Suprapubic skin (tissue), 4 donors: ENCODE measurements at regions not wholly inside any gene's neighbourhood (a gene's known extent, or its start where the extent isn't known, plus 50 kb on each side); places are given as distances from the start of the nearest gene placed in this dataset.

ENCODE experiments used
- CTCF ChIP-seq, 2 donors: fragments of 200-600 bp in 1 of 2; fragments of 450-650 bp in 1 of 2; sonication (generic) in 1 of 2; IDR thresholded peaks; one replicate each; pipeline ENCODE4 v1.5.1; 2016 to 2019; ENCODE audit warnings: antibody characterized with exemption in 2 of 2, mild to moderate bottlenecking in 1 of 2, moderate library complexity in 1 of 2
- EP300 ChIP-seq: sonication (generic); formaldehyde crosslinking; IDR thresholded peaks from one replicate; pipeline ENCODE4 v1.6.1; 2017; ENCODE audit warnings: antibody characterized with exemption
- POLR2A ChIP-seq, 2 donors: fragments of 450-650 bp; IDR thresholded peaks; one replicate each; pipeline ENCODE4 v1.6.1; 2017; ENCODE audit warnings: antibody characterized with exemption in 2 of 2, mild to moderate bottlenecking in 2 of 2, moderate library complexity in 2 of 2
- POLR2AphosphoS5 ChIP-seq, 3 donors: sonication (generic); formaldehyde crosslinking; IDR thresholded peaks; one replicate each; pipeline ENCODE4 v1.6.1; 2017; ENCODE audit warnings: antibody characterized with exemption in 3 of 3

- TF ChIP-seq CTCF (IDR thresholded peaks at IDR 0.05) (no peak), POLR2AphosphoS5 (IDR thresholded peaks at IDR 0.05) (no peak), POLR2A (IDR thresholded peaks at IDR 0.05) (no peak), EP300 (no peak)
Measured at GRCh38 chr20:50393990-50394561, 116.1 kb upstream of the PTPN1 start.
